Kidney capillary endothelial cell (primary cell): ENCODE measurements at regions not wholly inside any gene's neighbourhood (a gene's known extent, or its start where the extent isn't known, plus 50 kb on each side); places are given as distances from the start of the nearest gene placed in this dataset.

ENCODE experiments used
- DNase-seq: peaks from one replicate; pipeline ENCODE4 v3.0.0-alpha.2; 2018; ENCODE audit warnings: low spot score

- DNase-seq, result no peak
Observed at GRCh38 chr2:66802877-66803276, 368.0 kb downstream of the MEIS1 start.

DNA sequence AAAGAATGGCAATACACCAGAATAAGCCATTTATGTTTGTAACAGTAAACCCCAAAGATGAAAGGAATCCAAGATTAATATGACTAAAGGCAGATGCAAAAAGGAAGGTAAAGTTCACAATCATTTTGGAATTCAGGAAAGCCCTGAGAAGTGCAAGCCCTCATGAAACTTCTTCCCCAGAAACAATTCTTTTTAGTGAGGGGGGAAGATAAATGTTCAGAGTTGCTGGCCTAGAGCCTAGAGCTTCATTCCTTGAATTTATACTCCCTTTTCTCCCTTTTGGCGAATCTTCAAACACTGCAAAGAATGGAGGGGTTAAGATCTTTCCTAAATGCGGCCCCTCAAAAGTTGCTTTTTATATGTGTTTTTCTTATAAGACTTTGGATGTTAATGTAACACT lies 368.8 kb downstream of the MEIS1 start:
- DNase-seq, result no peak

DNA sequence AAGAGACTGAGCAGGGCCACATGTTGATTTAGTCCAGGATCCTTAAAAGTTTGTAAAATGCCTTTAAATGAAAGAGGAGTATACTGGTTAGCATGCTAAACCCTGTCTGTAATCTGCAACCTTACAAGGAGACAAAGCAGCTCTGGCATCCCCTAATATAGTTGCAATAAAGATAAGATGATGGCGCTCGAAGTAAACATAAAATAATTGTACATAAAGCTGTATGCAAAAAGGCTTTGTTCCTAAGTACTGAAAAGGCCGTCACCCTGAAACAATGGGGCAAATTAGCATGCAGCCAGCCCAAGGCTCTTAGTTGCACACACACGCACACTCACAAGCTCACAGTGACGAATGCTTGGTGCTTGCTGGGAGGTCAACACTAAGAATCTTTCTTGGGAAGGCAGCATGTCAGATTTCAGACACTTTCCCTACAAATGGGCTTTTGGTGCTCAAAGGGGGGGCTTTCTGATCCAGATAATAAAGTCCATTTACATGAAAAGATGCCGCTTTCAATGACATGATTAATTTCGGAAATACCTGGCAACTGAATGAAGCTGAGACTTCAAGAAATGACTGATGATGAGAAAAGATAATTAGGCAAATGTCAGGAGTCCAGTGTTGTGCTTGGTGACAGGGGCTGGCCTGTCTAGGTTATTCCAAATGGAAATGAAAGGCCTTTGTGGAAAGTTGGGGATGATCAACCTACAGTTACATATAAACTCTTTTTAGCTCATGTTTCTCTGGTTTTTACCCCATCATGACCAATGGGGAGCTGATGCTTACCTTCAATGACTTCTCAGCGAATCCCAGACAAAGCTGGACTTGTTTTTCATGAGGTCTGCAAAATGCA lies 370.3 kb downstream of the MEIS1 start:
- no peak for DNase-seq

GRCh38 chr2:66805968-66806367 lies 371.0 kb downstream of the MEIS1 start:
- DNase-seq, result no peak

GRCh38 chr2:66813525-66813924 lies 378.6 kb downstream of the MEIS1 start:
- DNase-seq, result no peak

DNA sequence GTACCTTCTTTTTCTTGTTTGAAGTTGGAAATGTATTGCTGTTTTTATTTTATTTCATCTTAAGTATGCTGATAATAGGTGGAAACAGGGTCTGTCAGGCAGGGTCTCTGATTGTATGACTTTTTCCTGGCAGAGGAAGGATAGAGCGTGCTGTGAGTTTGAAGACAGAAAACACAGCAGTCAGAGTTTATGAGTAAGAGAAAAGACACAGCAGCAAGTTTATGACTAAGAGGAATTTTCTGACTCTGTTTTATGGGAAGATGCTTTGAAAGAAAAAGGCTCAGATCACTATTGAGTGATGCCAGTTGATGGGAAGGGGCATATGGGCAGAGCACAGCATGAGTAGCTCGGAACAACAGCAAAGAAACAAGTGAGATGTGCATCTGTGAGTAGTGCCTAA lies 379.1 kb downstream of the MEIS1 start:
- no peak for DNase-seq

- DNase-seq, result no peak
Observed at GRCh38 chr2:66814916-66815315, 380.0 kb downstream of the MEIS1 start.

- DNase-seq, result no peak
Observed at GRCh38 chr2:66815886-66816285, 381.0 kb downstream of the MEIS1 start.

GRCh38 chr2:66821168-66821567 lies 386.2 kb downstream of the MEIS1 start:
- no peak for DNase-seq

DNA sequence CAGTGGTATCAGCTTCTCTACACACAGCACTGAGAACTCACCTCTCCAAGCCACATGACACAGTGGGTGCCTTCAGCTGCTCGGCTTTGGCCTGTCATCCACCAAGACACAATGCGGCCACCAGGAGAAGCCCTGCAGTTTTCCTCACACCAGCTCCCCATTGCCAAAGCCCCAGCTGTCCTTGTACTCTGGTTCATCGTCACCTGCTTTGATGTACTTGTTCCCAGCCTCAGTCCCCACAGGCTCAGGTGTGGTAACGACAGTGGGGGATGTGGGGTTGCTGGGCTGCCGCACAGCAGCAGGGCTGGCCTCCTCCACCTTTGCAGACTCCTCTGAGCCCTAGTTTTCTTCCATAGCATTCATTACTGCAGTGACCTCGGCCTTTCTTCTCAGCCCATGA lies 387.3 kb downstream of the MEIS1 start:
- no peak for DNase-seq

DNA sequence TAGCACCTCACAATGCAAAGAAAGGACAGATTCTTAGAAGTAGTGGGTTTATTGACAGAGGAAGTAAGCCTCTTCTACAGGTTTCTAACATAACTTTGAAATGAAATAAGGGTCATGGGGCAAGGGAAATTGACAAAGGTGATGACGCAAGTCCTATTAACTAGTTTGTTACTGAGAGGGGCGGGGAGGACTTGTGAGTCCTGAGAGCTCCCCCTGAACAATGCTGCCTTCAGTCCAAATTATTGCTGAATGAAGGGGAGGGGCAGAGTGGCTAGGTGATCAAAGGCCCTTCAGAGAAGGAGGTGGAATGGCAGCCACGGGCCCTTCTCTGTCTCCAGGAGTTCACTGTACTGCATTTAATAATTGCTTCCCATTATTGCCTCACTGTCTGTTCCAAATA lies 390.0 kb downstream of the MEIS1 start:
- no peak for DNase-seq

DNA sequence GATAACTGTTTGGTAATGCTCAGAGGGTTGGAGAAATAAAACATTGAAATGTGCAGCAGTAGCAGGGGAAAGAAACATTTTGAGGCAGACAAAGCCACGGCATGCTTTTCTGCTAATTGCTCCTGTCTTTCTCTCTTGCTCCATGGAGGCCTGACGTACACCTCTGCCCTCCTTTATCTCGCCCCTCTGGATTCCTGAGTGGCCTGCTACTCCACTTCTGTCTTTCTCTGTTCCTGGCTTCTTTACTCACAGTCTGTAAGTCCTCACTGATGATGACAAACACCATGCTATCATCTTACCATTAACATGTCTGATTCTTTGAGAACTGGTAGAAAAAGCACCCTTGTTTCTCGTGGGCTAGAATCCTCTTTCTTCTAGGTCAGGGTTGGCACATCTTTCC lies 392.9 kb downstream of the MEIS1 start:
- DNase-seq, result no peak

GRCh38 chr2:66828876-66829275 lies 394.0 kb downstream of the MEIS1 start:
- no peak for DNase-seq

DNA sequence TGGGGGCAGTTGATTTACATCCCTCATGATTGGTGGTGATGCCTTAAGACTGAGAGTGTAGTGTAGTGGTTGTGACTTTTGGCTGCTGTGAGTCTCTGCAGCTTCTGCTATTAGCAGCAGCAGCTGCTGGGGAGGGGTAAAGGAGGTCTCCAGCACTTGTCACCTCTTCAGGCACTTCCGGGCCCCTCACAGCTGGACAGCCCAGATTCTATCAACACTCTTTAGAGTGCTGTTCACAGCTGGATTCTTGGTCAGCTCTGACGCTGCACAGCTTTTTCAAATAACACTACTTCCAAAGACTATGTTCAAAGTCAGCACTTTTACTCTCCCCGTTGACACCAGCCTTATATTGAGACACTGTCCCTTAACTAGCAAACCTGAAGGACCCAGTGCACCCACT lies 396.0 kb downstream of the MEIS1 start:
- no peak for DNase-seq

DNA sequence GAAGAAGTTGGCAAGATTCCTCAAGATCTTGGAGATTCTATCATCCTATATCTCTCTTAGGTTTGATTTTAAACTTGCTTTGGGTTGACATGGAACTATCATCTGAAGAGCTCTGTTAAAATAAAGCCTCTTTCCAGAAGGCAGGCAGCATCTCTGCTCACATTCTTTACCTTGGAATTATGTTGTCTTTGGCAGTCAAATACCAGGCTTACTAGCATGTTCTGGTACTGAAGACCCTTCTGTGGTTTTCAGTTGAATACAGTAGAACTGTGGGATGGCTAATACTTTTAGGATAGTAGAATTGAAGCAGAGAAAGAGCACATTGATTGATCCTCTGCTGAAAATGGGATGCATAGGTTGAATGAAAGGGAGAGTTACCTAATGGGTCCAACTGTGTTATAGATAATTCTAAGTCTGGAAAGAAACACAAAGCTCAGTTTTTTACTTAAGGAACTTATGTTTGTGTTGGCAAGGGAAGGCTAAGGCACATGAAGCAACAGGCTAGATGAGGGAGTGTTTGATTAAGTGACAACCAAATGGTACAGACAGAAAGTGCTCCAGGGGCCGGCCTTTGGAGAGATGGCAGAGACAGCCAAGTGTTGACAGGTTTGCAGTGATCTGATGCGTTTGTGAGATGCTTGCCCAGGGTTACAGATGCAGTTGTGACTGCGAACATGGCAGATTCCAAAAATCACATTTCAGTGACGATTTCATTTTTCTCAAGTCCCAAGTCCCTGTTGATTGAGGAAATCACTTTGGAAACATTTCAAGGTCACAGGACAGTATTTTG lies 397.9 kb downstream of the MEIS1 start:
- no peak for DNase-seq

GRCh38 chr2:66834859-66835258 lies 399.9 kb downstream of the MEIS1 start:
- DNase-seq, result no peak

GRCh38 chr2:66836851-66837250 lies 401.9 kb downstream of the MEIS1 start:
- no peak for DNase-seq

DNA sequence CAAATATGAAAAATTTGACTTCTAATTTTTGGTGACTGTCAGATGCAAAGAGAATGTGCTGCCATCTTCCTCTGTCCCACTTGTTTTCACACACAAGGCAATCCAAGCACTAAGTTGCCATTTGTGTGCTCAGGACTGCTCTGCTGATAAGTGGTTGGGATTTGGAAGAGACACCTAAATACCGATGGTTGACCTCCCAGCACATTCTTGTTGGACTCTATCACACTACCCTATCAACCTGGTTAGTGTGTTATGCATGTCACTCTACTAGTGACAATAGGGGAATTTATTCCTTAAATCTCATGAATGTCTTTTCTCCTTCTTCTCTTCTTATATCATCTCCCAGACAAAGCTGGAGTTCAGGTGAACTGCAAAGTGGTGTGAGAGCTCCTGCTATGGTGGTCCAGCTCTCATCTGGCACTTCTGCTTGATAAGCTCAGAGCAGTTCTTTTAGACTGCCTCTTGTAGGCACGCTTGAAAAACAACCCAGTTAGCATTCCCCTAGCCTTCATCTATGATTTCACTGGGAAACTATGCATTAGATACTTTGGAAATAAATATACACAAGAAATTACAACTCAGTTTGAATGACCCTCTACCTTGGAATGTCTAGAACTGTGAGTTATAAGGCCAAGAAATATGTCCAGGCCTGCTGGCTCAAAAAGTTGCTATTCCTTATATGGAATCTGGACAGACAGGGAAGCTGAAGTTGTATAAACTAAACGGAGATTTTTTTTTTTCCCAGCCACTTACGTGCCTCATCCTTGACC lies 404.8 kb downstream of the MEIS1 start:
- no peak for DNase-seq

DNA sequence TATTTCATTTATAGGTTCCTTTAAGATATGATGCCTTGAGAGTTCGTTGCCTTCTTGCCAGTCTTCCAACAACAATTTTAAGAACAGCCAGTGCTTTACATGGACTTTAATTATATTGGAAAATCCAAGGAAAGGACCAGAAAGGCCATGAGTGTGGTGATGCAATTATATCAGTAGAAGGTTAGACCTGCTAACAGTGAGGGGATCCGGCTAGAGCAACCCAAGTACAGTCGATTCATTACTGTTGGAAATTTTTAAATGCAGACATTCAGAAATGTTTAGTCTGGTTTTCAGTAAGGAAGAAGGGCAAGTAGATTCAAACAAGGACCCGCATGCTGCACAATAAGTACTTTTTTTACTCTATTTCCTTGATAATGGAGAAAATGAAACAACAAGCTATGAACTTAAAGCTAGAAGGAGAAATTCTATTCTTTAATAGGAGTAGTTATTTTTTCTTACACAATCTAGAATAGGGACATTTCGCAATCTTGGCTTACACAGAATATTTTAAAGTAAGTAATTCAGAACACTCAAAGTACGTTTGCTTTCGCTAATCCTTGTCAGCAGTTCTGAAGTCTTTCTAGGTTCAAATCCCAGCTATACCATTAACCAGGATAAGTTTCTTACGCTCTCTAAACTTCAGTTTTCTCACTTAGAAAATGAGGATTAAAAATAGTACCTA lies 405.5 kb downstream of the MEIS1 start:
- DNase-seq, result no peak

DNA sequence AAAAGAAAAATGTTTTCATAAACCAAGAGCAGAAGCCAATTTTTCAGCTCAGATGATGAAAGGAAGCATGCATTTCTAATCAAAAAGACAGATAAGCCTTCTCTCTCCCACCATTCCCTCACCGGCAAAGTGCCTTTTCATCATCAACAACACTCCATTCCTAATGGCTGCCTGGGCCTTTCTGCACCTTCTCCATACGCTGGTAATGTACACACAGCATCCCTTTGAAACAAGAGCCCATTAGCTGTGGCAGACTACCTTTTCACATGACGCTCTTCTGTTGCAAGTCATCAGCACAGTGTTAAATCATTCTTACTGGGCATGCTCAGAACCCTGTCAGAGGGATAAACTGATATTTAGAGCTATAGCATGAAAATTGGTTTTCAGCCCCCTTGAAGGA lies 408.9 kb downstream of the MEIS1 start:
- DNase-seq, result no peak

DNA sequence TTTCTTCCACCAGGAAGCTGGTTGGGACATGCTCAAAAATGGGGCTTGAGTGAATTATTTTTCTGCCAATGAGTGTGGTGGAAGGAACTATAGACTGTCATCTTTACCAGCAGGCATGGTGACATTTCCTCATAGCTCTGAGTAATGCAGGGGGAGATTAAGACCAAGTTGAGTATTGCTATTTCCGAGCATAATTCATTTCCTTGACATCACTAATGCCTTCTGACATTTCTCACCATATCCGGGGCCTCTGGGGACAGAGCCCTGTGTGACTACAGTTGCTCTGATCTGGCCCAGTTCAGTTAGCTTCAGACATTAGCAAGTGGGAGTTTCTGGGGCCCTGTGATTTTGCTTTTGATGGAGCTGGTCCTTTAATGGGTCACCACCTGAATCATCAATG lies 410.4 kb downstream of the MEIS1 start:
- DNase-seq, result peak; percentile 16

- DNase-seq, result no peak
Observed at GRCh38 chr2:66846887-66847286, 412.0 kb downstream of the MEIS1 start.
